ENCODE measurements at regions not wholly inside any gene's neighbourhood (a gene's known extent, or its start where the extent isn't known, plus 50 kb on each side); places are given as distances from the start of the nearest gene placed in this dataset.

GRCh38 chr6:113491376-113491775 lies 365.8 kb upstream of the MARCKS start:
- DNase-seq (ENCODE audit: low read depth): no peak
- TF ChIP-seq CTCF (conservative IDR thresholded peaks at IDR 0.05; ENCODE audit: low read depth, low read length): no peak
- no peak overlapping the region for H3K4me3 ChIP-seq (ENCODE audit: low read length)

GRCh38 chr6:113493991-113494390 lies 363.2 kb upstream of the MARCKS start:
- no peak for TF ChIP-seq CTCF (conservative IDR thresholded peaks at IDR 0.05; ENCODE audit: low read depth, low read length)
- no peak for DNase-seq (ENCODE audit: low read depth)

DNA sequence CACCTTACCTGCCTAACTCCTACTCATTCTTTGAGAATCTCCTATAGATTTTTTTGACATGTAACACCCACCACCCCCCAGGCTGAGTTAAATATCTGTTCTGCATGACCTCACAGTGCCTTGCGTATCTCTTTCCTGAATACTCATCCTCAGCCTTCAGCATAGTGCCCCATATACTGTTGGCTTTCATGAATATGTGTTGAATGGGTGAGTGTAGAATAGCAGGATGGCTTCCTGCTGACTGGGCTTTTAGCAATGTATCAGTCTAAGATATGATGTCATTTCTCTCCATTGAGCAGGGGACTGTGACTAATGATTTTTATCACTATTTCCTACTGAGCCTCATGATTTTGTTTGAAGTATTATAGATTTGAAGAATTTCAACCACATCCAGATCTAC lies 361.6 kb upstream of the MARCKS start:
- no peak for DNase-seq (ENCODE audit: low read depth)
- TF ChIP-seq CTCF (conservative IDR thresholded peaks at IDR 0.05; ENCODE audit: low read depth, low read length): no peak
- H3K4me3 ChIP-seq (ENCODE audit: low read length): no peak overlapping the region

More at GRCh38 chr6:113493991-113494390, 363.2 kb upstream of the MARCKS start:
- H3K4me3 ChIP-seq (ENCODE audit: low read length): no peak overlapping the region

GRCh38 chr6:113496166-113496565 lies 361.0 kb upstream of the MARCKS start:
- TF ChIP-seq CTCF (conservative IDR thresholded peaks at IDR 0.05; ENCODE audit: low read depth, low read length): no peak
- DNase-seq (ENCODE audit: low read depth): no peak
- H3K4me3 ChIP-seq (ENCODE audit: low read length): no peak overlapping the region

DNA sequence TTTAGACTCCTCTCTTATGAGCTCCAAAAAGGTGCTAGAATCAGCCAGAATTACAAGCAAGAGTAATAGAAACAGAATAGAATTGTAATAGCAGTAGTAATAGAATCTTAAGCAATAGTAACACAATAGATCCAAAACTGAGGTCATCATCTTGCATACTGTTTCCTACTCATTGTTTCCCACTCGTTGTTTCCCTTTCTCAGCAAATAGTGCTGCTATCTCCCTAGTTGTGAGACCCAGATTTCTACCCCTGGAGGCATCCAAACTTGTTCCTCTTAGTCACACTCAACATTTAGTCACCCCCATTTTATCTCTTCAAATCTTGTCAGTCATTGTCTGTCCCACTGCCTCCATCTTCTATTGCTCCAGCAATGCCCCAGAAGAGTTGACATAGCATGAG lies 356.9 kb upstream of the MARCKS start:
- DNase-seq (ENCODE audit: low read depth): no peak
- no peak for TF ChIP-seq CTCF (conservative IDR thresholded peaks at IDR 0.05; ENCODE audit: low read depth, low read length)
- H3K4me3 ChIP-seq (ENCODE audit: low read length): no peak overlapping the region

GRCh38 chr6:113505084-113505699 lies 352.0 kb upstream of the MARCKS start:
- no peak for DNase-seq (ENCODE audit: low read depth)
- TF ChIP-seq CTCF (conservative IDR thresholded peaks at IDR 0.05; ENCODE audit: low read depth, low read length): no peak
- no peak overlapping the region for H3K4me3 ChIP-seq (ENCODE audit: low read length)

DNA sequence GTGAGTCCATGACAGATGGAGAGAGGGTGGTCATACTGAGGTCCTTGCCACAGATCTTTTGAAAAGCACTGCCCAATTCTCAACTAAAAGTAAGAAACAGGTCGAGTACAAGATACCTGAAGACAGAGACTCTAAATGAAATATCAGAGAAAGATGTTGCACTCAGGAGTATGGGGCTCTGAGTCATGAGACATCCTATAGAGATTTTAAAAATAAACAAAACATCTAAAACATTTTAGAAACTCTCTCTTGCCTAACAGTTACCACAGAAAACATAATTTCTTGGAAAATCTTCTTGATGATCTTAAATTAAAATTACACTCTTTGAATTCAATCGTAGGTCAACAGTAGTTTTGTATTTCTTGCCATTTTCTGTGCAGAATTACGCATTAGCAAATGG lies 348.9 kb upstream of the MARCKS start:
- H3K4me3 ChIP-seq (ENCODE audit: low read length): no peak overlapping the region
- no peak for DNase-seq (ENCODE audit: low read depth)
- no peak for TF ChIP-seq CTCF (conservative IDR thresholded peaks at IDR 0.05; ENCODE audit: low read depth, low read length)

Data from retinal pigment epithelial cell (primary cell).